HG03342 (cell line): ENCODE measurements at regions not wholly inside any gene's neighbourhood (a gene's known extent, or its start where the extent isn't known, plus 50 kb on each side); places are given as distances from the start of the nearest gene placed in this dataset.

ENCODE experiments used
- ATAC-seq: cut with Tn5 transposase; IDR thresholded peaks from one replicate; pipeline ENCODE4 v1.9.1; 2021; ENCODE audit warnings: mild to moderate bottlenecking, moderate library complexity; ENCODE audit not compliant: unreplicated experiment

GRCh38 chr11:45481026-45481425 is 184.4 kb downstream of the CHST1 start:
- no peak for ATAC-seq

- ATAC-seq: no peak
These were observed 187.8 kb downstream of the CHST1 start for GRCh38 chr11:45477588-45477987.

GRCh38 chr11:45476126-45476525 is 189.3 kb downstream of the CHST1 start:
- no peak for ATAC-seq

DNA sequence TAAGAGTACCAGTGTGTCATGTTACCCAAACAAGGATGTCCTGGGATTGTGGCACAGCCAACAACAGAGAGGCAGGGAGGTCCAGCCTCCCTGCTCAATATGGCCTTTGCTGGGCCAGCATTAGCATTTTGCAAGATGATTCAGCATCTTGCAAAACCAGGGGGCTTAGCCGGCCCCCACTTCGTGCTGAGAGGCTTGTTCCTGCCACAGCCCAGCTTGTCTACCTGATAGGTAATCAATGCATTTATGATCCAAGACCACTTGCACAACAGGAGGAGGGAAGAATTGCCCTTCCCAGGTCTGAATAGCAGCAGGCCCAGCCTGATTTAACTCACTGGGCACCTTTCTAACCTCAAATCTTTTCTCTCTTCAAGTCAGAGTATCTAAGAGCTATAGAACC is 189.0 kb upstream of the SYT13 start:
- ATAC-seq: no peak

DNA sequence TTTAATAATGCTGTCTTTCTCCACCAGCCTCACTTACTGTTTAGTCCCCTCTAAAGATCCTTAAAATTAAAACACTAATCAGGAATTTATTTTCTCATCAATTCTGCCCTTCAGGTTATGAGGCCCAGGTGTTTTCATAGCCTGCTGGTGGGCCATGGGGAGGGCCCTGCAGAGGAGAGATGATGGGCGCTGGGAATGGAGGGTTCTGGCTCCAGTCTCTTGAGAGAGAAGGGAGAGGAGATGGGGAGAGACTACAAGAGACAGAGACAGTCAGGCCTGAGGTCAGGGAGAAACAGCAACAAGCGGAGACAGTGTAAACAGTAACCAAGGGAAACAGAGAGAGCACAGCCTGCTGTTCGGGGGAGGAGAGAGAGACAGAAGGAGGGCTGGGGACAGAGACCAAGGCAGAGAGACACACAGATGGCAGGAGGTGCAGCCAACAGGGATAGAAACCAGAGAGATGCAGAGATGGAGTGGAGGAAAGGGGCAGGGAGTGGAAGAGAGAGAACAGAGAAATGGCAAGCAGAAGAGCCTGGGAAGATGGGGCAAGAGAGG is 187.3 kb upstream of the SYT13 start:
- ATAC-seq: no peak

DNA sequence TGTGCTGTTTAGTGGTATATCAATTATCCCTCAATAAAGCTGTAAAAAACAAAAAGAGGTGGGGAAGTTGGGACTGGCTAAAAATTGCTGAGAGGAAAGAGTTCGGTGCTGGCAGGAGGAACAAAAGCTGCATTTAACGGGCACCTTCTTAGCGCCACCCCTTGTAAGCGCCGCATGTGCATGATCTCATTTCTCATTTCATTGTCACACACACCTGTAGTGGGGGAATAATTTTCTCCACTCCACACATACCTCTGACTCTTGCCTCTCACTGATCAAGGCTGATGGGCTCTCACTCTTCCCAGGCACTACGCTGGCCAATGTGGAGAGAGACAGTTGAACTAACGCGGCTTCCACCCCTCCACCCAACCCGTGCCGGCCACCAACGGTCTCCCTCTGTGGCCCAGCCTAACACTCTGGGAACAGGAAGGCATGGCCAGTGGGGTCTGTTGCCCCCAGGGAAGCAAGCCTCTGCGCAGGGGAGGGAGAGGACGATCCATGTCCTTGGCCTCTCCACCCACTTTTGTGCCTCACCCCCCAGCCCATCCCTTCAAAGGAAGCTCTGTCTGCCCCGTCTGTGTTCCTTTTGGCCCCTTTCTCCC is 186.7 kb upstream of the SYT13 start:
- no peak for ATAC-seq

GRCh38 chr11:45471266-45471665 is 185.1 kb upstream of the SYT13 start:
- ATAC-seq: no peak

DNA sequence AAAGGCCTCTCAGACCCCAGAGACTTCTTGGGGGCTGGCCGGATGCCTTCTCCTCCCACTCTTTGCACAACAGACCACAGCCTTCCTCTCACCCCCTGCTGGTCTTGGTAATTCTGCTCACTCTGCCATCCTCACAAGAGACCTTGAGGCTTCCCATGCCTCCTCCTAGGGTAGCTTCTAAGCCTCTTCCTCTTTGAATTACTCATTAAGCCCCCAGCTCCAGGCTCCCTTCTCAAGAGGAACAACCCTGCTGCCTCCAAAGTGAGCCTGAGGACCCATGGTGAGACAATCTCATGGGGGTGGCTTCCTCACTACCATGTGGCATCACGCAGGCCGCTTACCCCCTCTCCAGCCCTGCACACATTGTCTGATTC is 184.6 kb upstream of the SYT13 start:
- no peak for ATAC-seq

DNA sequence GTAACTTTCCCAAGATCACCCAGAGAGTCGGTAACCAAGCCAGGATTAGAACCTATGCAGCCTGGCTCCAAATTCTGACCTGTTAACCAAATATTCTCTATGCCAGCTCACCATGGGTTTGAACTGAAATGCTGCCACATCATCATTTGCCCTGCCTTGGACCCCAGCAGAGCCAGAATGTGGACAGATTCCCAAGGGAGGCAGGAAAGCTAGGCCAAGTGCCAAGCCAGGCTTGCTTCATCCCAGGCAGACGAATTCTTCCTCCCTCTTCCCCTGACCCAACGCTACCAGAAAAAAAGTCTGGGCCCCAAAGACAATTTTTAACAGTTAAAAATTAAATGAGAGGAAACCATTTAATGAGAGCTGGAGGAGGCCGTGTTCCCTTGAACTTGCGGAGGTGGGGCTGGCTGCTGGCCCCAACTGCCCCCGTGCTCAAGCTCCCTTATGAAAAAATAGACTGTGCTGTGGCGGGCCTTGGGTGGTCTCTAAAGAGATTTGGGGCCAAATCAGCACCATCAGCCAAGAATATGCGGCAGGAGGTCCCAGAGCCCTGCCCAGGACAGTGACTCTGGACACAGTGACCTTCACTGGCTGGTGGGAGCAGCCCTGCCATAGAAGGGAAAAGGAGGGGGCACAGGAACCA is 184.1 kb upstream of the SYT13 start:
- no peak for ATAC-seq

DNA sequence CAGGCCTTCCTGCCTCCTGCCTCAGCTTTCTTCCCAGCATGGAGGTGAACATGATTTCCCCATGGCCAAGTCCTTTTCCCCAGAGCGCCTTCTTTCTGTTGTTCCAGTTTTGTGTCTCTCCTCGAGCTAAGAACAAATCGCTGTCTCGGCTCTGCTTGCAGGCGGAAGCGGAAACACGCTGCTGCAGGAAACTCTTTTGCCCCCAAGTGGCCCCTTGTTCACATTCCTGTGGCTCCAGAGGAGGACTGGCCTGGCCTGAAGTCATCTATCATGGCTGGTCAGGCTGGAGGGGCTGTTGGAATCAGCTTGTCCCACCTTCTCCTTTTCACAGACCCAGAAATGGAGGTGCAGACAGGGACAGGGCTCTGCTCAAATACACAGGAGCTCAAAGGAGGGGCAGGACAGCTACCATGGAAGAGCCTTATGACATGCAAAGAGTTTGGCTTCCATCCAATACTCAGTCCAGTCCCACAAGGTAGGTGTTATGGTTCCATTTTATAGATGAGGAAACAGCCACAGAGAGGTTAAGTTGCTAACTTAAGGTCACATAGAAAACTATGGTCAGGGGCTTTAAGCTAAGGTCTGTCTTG is 182.2 kb upstream of the SYT13 start:
- no peak for ATAC-seq

GRCh38 chr11:45463541-45463940 is 177.4 kb upstream of the SYT13 start:
- ATAC-seq: no peak

DNA sequence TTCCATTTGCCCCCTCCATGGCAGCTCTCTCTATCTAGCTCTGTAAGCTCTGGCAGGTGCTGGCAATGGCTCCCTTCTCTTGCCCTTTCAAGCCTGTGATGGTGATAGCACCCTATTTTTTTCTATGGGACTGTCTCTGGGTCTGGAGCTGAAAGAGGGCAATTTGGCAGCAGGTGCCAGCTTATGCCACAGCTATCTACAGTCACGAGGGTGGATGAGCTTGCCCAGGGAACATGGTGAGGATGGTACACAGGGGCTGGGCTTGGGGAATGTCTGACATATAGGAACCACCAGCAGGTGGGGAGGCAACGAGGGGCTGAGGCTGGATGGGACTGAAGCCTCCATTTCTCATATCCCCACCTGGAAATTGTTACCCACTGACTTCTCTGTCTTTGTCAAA is 175.4 kb upstream of the SYT13 start:
- ATAC-seq: no peak

DNA sequence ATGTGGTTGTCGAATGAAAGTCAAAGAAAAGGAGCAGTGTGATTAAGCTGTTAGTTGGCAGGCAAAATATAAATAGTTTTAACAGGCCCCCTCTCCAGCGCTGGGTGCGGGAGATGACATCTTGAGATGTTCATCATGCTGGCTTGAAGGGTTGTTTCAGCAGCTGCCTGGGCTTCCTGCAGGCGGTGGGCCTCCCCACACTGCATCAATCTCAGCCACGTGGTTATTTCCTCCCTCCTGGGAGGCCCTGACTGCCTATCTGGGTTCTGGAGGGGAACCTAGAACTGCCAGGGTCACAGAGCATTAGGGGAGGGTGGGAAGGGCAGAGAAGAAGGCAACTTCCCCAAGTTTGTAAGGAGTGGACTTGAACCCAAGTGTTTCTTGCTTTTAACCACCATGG is 173.3 kb upstream of the SYT13 start:
- no peak for ATAC-seq

DNA sequence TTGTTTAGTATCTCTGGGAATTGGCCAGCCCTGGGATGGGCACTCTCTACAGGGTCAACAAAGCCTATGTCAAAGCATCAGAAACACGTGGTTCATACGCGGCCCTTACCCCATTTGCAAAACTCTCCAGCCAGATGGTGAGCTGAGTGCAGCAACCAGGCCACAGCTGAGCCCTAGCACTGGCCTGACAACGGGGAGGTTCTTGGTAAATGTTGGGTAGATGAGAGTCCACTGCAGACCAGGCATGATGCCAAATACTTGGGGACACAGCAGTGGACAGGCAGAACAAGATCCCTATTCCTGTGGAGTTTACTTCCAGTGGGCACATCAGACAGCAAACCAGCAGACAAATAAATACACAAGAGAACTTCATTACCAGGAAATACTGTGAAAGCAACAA is 172.1 kb upstream of the SYT13 start:
- ATAC-seq: no peak

GRCh38 chr11:45457649-45458048 is 171.5 kb upstream of the SYT13 start:
- no peak for ATAC-seq

GRCh38 chr11:45456686-45457085 is 170.5 kb upstream of the SYT13 start:
- ATAC-seq: no peak

DNA sequence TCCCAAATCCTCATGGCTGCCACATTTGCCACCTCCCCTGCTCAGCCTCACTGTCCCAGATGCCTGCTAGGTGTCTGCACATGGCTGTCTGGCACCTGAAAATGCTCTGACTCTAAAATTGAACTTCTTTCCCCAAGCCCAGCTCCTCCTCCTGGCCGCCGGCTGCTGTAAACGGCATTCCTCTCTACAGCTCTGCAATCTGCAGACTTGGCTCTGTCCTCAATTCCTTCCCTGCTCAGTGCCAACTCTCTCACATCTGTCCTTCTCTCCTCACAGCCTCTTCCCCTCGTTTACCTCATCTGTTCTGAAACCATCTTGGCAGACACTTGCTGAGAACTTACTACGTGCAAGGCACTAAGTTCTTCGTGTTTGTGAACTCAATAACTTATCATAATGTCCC is 169.4 kb upstream of the SYT13 start:
- ATAC-seq: no peak

GRCh38 chr11:45454917-45455401 is 168.8 kb upstream of the SYT13 start:
- no peak for ATAC-seq

- ATAC-seq: no peak
These were observed 167.6 kb upstream of the SYT13 start for GRCh38 chr11:45453721-45454120.

DNA sequence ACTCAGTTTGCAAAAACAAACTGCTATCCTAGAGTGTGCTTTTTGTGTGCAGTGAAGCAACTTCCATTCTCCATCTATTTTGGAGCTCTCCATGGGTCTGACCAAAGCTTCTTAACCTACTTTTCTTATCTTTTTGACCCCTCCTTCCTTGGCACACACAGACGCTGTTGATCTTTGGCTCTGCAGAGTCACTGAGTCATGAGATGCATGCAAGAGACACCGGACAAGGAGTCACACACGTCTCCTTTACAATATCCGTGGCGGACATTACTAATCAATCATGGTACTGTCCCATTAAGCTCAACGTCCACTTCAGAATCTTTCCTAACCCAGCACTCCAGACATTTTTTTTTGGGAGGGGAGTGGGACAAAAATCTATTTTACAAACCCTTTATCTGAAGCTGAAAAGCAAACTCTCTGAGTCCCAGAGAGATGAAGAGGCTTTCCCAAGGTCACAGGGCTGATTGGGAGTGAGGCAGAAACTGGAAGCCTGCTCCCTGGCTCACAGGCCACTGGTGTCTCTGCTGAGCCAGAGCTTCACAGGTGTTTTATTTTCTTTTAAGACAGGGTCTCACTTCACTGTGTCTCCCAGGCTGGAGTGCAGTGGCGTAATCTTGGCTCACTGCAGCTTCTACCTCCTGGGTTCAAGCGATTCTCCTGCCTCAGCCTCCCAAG is 165.8 kb upstream of the SYT13 start:
- no peak for ATAC-seq

DNA sequence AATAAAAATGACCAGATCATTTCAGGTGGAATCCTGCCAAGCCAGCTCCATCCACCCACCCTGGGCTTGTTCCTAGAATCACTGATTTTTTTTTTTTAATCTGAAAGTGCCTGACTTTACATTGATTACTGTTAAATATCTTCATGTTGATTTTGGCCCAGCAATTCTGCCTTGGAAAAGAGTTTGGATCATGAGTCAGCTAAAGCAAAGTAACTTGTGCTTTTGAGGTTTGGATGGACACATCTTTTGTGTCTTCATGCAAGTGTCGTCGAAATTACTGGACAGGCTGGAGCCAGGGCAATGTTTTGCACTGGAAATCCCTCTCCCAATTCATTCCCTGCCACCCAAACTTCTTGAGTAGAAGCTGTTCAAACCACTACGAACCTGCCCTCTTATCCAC is 164.0 kb upstream of the SYT13 start:
- ATAC-seq: no peak
